ENCODE measurements at regions not wholly inside any gene's neighbourhood (a gene's known extent, or its start where the extent isn't known, plus 50 kb on each side); places are given as distances from the start of the nearest gene placed in this dataset.

GRCh38 chr15:46708226-46708625 lies 1009.1 kb upstream of the SEMA6D start:
- TF ChIP-seq CTCF (IDR thresholded peaks at IDR 0.05) (no peak), POLR2A (IDR thresholded peaks at IDR 0.05) (no peak), EP300 (IDR thresholded peaks at IDR 0.05) (no peak)
